Inflammatory macrophage treated with lipopolysaccharide for 1 hour (primary cell): ENCODE measurements at regions not wholly inside any gene's neighbourhood (a gene's known extent, or its start where the extent isn't known, plus 50 kb on each side); places are given as distances from the start of the nearest gene placed in this dataset.
"Not testable (repeated sequence)": the region's sequence is repeated elsewhere in the genome, so short reads cannot be mapped to it uniquely, and the experiment has no call there.

Experiments
- DNase-seq, 2 donors: peaks; one replicate each; pipeline ENCODE4 v3.0.0-alpha.2; 2020 to 2022

DNA sequence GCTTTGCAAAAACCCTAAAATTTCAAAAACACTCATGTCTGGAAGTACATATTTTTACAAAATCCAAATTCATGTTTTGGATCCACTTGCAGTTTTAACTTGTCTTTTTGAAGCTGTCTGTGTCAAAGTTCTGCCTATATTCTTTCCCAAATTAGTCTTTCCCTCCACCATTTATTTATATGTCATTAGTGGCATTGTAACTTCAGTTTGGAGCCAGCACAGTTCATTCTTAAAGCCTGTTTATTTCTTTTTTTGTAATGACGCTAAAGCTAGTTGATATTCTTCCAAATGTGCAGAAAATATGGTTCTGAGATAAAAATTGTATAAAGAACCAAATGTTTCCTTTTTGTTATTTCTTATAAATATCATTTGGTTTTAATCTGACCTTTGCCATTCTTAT is 2039.3 kb downstream of the OLFM4 start:
- no peak for DNase-seq

- DNase-seq, result no peak
These were observed 2041.1 kb downstream of the OLFM4 start for GRCh38 chr13:55069746-55070145.

DNA sequence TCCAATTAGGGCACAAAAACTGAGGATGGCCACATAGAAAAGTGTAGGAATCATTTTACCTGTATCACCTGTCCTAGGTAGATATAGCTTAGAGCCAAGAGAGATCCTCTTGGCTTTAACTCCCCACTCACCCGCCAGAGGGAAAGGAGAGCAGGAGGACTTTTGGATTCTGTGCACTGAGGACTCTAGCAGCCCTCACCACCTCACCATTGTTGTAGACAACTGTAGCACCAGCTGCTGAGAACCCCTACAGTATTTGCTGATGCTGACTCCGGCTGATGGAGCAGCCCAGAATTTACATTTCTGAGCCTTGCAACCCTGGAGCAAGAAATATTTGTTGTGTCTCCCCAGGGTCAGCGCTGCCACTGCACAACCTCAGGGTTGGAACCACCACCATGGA is 2044.4 kb downstream of the OLFM4 start:
- no peak for DNase-seq

DNA sequence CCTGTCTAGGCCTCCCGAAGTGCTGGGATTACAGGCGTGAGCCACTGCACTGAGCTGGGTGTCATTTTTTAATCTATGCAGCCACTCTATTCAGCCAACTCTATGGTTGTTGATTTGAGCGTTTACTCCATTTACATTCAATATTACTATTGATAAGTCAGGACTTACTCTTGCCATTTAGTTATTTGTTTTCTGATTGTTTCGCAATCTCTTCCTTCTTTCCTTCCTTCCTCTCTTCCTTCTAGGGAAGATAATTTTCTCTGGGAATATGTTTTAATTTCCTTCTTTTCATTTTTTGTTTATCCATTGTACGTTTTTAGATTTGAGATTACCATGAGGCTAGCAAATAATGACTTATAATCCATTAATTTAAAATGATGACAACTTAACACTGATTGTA is 2056.0 kb downstream of the OLFM4 start:
- DNase-seq, result no peak

DNA sequence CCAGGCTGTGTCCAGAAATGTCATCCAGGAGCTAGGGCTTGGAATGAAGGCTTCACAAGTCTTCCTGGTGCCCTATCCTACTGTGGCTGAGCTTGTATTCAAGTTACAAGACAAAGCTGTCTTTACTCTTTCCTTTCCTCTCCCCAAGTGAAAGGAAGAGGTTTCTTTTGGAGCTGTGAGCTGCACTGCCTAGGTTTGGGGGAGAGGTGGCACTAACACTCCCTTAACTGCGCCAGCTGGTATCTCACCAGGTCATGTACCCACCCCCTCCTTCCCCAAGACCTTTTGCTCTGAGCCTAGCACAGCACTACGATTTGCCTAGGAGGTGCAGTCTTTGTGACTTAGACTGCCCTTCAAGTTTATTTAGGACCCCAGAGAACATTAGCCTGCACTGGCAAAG is 2053.6 kb upstream of the PRR20A start:
- DNase-seq, result no peak

- no peak for DNase-seq
These were observed 2050.1 kb upstream of the PRR20A start for GRCh38 chr13:55090612-55091011.

- DNase-seq, result no peak
These were observed 2049.5 kb upstream of the PRR20A start for GRCh38 chr13:55091172-55091571.

GRCh38 chr13:55106509-55106908 is 2034.2 kb upstream of the PRR20A start:
- no peak for DNase-seq

DNA sequence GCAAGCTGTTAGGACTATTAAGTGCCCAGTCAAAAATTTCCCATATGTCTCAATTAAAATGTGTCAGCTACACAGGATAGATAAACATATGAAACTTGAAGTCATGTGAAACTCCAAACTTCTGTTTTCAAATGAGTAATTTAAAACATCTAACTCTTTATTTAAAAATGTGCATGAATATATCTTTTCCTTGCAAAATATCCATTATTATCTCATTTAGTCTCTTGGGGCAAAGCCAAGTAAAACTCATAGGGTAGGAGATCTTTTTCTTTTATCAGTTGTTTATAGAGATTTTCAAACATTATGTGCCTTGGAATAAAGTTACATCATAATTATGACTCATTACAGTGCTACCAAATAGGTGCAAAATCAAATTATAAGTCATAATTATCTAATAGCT is 2020.1 kb upstream of the PRR20A start:
- DNase-seq, result no peak

GRCh38 chr13:55155046-55155445 is 1985.7 kb upstream of the PRR20A start:
- no peak for DNase-seq

- DNase-seq, result no peak
These were observed 1981.0 kb upstream of the PRR20A start for GRCh38 chr13:55159765-55160164.

DNA sequence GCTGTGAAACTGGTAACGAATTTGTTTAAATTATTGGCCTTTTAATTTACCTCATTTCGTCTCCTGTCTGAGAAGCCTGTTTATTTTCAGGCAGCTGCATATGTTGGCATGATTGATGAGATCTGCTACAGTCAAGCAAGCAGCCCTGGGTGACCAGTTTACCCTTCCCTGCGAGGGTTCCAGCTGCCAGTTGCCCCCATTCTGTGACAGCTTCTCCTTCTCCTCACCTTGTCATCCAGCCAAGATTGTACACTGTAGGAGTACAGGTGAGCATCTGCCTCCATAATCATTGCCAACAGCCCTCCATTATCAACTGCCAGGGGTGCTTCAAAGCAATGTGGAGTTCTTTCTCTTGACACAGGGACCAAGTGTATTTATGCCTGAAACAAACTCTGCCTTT is 1979.9 kb upstream of the PRR20A start:
- DNase-seq, result no peak

DNA sequence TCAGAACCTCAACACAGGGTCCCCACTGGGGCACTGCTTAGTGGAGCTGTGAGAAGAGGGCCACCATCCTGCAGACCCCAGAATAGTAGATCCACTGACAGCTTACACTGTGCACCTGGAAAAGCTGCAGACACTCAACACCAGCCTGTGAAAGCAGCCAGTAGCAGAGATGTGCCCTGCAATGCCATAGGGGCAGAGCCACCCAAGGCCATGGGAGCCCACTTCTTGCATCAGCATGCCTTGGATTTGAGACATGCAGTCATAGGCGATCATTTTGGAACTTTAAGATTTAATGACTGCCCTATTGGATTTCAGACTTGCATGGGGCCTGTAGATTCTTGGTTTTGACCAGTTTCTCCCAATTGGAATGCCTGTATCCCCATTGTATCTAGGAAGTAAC is 1962.1 kb upstream of the PRR20A start:
- not testable (repeated sequence) for DNase-seq

DNA sequence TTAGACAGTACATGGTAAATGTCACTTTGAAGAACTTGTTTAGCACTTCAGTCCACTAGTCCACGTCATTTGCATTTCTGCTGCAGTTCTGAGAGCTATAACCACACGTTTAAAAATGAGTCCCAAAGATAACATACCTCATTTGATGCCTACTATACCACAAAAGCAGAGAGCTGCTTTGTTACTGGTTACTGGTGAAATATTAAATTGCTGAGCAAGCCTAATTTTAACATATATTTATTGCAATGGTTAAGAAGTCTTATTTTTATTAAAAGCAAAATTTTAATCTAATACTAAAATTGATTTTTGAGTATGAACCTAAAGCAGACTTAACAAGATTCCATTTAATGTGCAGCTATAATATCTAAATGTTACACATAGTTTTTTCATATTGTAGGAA is 1949.7 kb upstream of the PRR20A start:
- no peak for DNase-seq

DNA sequence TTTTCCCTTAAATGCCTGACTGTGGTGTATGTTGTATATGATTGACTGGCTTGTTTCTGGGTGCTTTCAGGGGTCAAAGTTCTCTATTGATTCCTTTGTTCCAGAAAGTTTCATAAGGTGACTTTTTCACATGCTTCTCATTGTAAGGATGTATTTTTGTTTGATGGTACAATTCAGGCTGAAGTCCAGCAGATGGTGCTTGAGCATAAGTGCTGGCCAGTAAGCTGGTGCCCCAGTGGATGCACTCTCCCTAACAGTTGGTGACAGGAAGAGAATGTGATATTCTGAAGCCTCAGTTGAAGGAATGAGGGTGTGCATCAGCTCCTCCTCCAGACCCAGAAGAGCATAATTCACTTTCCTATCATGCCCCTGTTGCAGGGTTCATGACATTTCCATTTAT is 1941.6 kb upstream of the PRR20A start:
- DNase-seq, result no peak

- DNase-seq, result no peak
These were observed 1925.8 kb upstream of the PRR20A start for GRCh38 chr13:55214841-55215345.

GRCh38 chr13:55219538-55219937 is 1921.2 kb upstream of the PRR20A start:
- DNase-seq, result no peak

- DNase-seq, result no peak
These were observed 1910.7 kb upstream of the PRR20A start for GRCh38 chr13:55229906-55230569.

DNA sequence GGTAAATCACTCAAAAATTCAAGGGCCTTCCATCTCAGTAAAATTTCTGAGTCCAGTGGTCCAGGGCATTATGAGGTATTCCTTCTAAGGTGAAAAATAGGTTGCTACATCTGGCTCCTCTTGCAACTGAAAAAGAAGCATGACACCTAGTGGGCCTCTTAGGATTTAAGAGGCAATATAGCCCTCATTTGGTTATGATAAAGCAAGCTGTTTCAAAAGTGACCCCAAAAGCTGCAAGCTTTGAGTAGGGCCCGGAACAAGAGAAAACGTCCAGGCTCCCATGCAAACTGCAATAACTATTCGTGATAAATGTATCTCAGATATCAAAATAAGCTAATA is 1910.2 kb upstream of the PRR20A start:
- no peak for DNase-seq

DNA sequence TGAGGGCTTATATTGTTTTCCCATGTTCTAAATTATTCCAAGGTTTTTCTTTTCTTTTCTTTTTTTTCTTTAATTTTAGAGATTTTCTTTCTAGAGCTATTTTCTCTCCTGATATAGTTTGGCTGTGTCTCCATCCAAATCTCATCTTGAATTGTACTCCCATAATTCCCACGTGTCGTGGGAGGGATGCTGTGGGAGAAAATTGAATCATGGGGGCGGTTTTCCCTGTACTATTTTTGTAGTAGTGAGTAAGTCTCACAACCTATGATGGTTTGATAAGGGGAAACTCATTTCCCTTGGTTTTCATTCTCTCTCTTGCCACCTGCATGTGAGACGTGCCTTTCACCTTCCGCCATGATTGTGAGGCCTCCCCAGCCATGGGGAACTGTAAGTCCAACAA is 1906.4 kb upstream of the PRR20A start:
- DNase-seq, result no peak

- DNase-seq, result no peak
These were observed 1895.6 kb upstream of the PRR20A start for GRCh38 chr13:55245005-55245644.

DNA sequence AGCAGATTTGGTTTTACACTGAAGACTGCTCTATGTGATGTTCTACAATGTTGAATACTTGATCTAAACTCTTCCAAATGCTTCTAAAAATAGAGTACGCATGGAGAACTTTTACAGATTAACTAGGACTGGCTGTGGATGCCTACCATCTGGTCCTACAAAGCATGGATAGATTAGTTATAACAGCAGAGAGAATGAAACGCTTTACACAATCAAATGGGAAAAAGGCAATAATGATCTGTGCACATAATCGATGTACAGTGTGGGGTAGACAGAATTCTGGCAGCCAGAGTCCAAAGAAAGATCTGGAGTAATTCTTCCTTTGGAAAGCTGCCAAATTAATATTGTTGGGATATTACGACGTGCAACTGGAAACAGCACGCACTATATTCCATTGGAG is 1885.5 kb upstream of the PRR20A start:
- no peak for DNase-seq

- no peak for DNase-seq
These were observed 1877.7 kb upstream of the PRR20A start for GRCh38 chr13:55263045-55263444.

- no peak for DNase-seq
These were observed 1874.1 kb upstream of the PRR20A start for GRCh38 chr13:55266644-55267043.

DNA sequence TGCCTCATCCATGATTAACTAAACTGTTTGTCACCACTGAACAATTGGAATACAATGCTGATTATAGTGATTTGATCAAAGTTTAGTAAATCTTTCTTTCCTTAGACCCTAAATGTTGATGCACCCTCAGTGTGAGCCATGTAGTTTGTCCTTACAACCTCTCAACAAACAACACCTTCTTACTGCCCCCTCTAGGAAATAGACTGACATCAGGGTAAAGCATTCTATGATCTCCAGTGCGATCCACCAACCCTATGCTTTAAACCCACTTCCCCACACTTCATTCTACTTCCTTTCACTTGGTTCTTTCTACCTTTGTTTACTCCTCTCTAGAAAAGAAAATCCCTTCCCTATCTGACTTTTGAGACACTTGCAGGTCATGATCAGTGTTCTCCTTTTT is 1842.5 kb upstream of the PRR20A start:
- DNase-seq, result no peak
